C4-2B (cell line): ENCODE measurements at regions not wholly inside any gene's neighbourhood (a gene's known extent, or its start where the extent isn't known, plus 50 kb on each side); places are given as distances from the start of the nearest gene placed in this dataset.

Experiments
- CTCF ChIP-seq: fragments of 450-650 bp; conservative IDR thresholded peaks from 2 replicates; pipeline ENCODE4 v1.5.1; 2017; ENCODE audit warnings: mild to moderate bottlenecking
- ZFX ChIP-seq: fragments of 450-650 bp; IDR thresholded peaks from 2 replicates; pipeline ENCODE4 v1.6.1; 2017

DNA sequence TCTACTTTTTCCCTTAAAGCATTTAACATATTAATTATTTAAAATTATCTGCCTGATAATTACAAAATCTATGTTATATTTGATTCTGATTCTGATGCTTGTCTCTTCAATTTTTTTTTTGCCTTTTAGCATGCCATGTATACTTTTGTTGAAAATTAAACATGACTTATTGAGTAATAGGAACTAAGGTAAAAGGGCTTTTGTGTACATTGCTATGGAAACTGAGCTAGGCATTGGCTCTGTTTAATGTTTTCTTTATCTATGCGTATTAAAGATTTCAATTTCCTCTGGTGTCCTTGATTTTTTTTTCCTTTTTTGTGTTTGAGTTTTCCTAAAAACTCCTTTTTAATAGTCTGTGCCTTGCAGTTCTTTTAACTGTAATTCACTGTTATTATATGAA is 805.2 kb downstream of the DHX35 start:
- TF ChIP-seq CTCF (no peak), ZFX (no peak)
